DOHH2 (cell line): ENCODE measurements at regions not wholly inside any gene's neighbourhood (a gene's known extent, or its start where the extent isn't known, plus 50 kb on each side); places are given as distances from the start of the nearest gene placed in this dataset.

Experiments
- H3F3A ChIP-seq: fragments of 200-600 bp; sonication (generic), shearing (Covaris generic); 2 replicates; pipeline ENCODE4 v1.6.0; 2016; ENCODE audit warnings: antibody characterized with exemption, mild to moderate bottlenecking; ENCODE audit not compliant: control insufficient read depth, insufficient read depth
- H3K27ac ChIP-seq: fragments of 200-600 bp; sonication (generic); 2 replicates; pipeline ENCODE4 v1.5.1; 2014; ENCODE audit warnings: low read depth, mild to moderate bottlenecking, low read length, moderate library complexity
- H3K27me3 ChIP-seq: fragments of 200-600 bp; sonication (generic); 2 replicates; pipeline ENCODE4 v1.6.1; 2014; ENCODE audit warnings: mild to moderate bottlenecking, low read length, mixed read lengths; ENCODE audit not compliant: control insufficient read depth
- H3K36me3 ChIP-seq: fragments of 200-600 bp; sonication (generic); 2 replicates; pipeline ENCODE4 v1.6.1; 2014; ENCODE audit warnings: mild to moderate bottlenecking, low read length, moderate library complexity, mixed read lengths; ENCODE audit not compliant: control insufficient read depth
- H3K4me1 ChIP-seq: fragments of 200-600 bp; sonication (generic); 2 replicates; pipeline ENCODE4 v1.6.1; 2014; ENCODE audit warnings: mild to moderate bottlenecking, low read length, mixed read lengths; ENCODE audit not compliant: control insufficient read depth
- H3K4me2 ChIP-seq: fragments of 200-600 bp; sonication (generic); 2 replicates; pipeline ENCODE4 v1.6.0; 2014; ENCODE audit warnings: mild to moderate bottlenecking, low read length, moderate library complexity
- H3K4me3 ChIP-seq: fragments of 200-600 bp; sonication (generic); 2 replicates; pipeline ENCODE4 v1.5.1; 2014; ENCODE audit warnings: mild to moderate bottlenecking, low read length, mixed read lengths
- H3K79me2 ChIP-seq: fragments of 200-600 bp; sonication (generic); 2 replicates; pipeline ENCODE4 v1.6.1; 2014; ENCODE audit warnings: mild to moderate bottlenecking, low read length, mixed read lengths; ENCODE audit not compliant: control insufficient read depth
- H3K9me2 ChIP-seq: fragments of 200-600 bp; sonication (generic); replicated peaks from 2 replicates; pipeline ENCODE4 v1.6.1; 2014; ENCODE audit warnings: mild to moderate bottlenecking, low read length, mixed read lengths; ENCODE audit not compliant: control insufficient read depth
- H3K9me3 ChIP-seq: fragments of 200-600 bp; sonication (generic); 2 replicates; pipeline ENCODE4 v1.6.1; 2014; ENCODE audit warnings: antibody characterized with exemption, low read length, mixed read lengths; ENCODE audit not compliant: control insufficient read depth, insufficient read depth
- H4K20me1 ChIP-seq: fragments of 200-600 bp; sonication (generic); 2 replicates; pipeline ENCODE4 v1.6.0; 2014; ENCODE audit warnings: low read depth, mild to moderate bottlenecking, antibody characterized with exemption, low read length, moderate library complexity; ENCODE audit not compliant: control insufficient read depth, insufficient read depth
- CTCF ChIP-seq: fragments of 200-600 bp; sonication (generic); IDR thresholded peaks from one replicate; pipeline ENCODE4 v1.5.1; 2014; ENCODE audit warnings: antibody characterized with exemption, mild to moderate bottlenecking, low read depth, low read length; ENCODE audit not compliant: poor library complexity, severe bottlenecking
- EZH2phosphoT487 ChIP-seq: fragments of 200-600 bp; sonication (generic); IDR thresholded peaks from 2 replicates; pipeline ENCODE4 v1.6.1; 2017; ENCODE audit warnings: borderline replicate concordance, mild to moderate bottlenecking, antibody characterized with exemption, low read length, moderate library complexity, mixed read lengths

- Histone ChIP-seq H3K9me3 (no peaks in the 10 kb centered on the region), H3K79me2 (no peaks in the 10 kb centered on the region), H3K27me3 (no peaks in the 10 kb centered on the region), H3F3A (no peaks in the 10 kb centered on the region), H3K4me3 (no peak overlapping the region), H4K20me1 (no peaks in the 10 kb centered on the region), H3K4me1 (no peaks in the 10 kb centered on the region), H3K27ac (no peak overlapping the region), H3K9me2 (no peaks in the 10 kb centered on the region), H3K4me2 (no peak overlapping the region), H3K36me3 (no peaks in the 10 kb centered on the region)
- no peak for TF ChIP-seq EZH2phosphoT487
- no peak for TF ChIP-seq CTCF
Measured at GRCh38 chr1:95879498-95880050, 645.6 kb downstream of the RWDD3 start.

GRCh38 chr1:95888941-95889390, 655.0 kb downstream of the RWDD3 start:
- Histone ChIP-seq H3K27ac (no peak overlapping the region), H3K79me2 (no peaks in the 10 kb centered on the region), H3K9me2 (no peaks in the 10 kb centered on the region), H3K4me3 (no peak overlapping the region), H3K27me3 (no peaks in the 10 kb centered on the region), H3K4me2 (no peak overlapping the region), H3K9me3 (no peaks in the 10 kb centered on the region), H3F3A (no peaks in the 10 kb centered on the region), H4K20me1 (no peaks in the 10 kb centered on the region), H3K4me1 (no peaks in the 10 kb centered on the region), H3K36me3 (no peaks in the 10 kb centered on the region)
- TF ChIP-seq CTCF = no peak
- TF ChIP-seq EZH2phosphoT487 = no peak

GRCh38 chr1:95889400-95889799, 655.4 kb downstream of the RWDD3 start:
- Histone ChIP-seq H3K4me1 (no peaks in the 10 kb centered on the region), H3K9me3 (no peaks in the 10 kb centered on the region), H4K20me1 (no peaks in the 10 kb centered on the region), H3K27ac (no peak overlapping the region), H3K4me2 (no peak overlapping the region), H3K9me2 (no peaks in the 10 kb centered on the region), H3F3A (no peaks in the 10 kb centered on the region), H3K36me3 (no peaks in the 10 kb centered on the region), H3K27me3 (no peaks in the 10 kb centered on the region), H3K79me2 (no peaks in the 10 kb centered on the region), H3K4me3 (no peak overlapping the region)
- TF ChIP-seq EZH2phosphoT487 (no peak), CTCF (no peak)

- Histone ChIP-seq H3K27me3 (no peaks in the 10 kb centered on the region), H3K36me3 (no peaks in the 10 kb centered on the region), H3K4me1 (no peaks in the 10 kb centered on the region), H3K4me3 (no peak overlapping the region), H3K79me2 (no peaks in the 10 kb centered on the region), H3K4me2 (no peak overlapping the region), H3K27ac (no peak overlapping the region), H3K9me2 (no peaks in the 10 kb centered on the region), H4K20me1 (no peaks in the 10 kb centered on the region), H3F3A (no peaks in the 10 kb centered on the region), H3K9me3 (peaks cover 7% of the 10 kb centered on the region; the same call in 1 of the 2 replicates)
- TF ChIP-seq EZH2phosphoT487 (no peak), CTCF (no peak)
Measured at GRCh38 chr1:95893921-95894320, 659.9 kb downstream of the RWDD3 start.
